NCI-H1105 (cell line): ENCODE measurements at regions not wholly inside any gene's neighbourhood (a gene's known extent, or its start where the extent isn't known, plus 50 kb on each side); places are given as distances from the start of the nearest gene placed in this dataset.

Source experiments
- DNase-seq: peaks from one replicate; lab custom pipeline; 2025; lab: John Stamatoyannopoulos, UW

DNA sequence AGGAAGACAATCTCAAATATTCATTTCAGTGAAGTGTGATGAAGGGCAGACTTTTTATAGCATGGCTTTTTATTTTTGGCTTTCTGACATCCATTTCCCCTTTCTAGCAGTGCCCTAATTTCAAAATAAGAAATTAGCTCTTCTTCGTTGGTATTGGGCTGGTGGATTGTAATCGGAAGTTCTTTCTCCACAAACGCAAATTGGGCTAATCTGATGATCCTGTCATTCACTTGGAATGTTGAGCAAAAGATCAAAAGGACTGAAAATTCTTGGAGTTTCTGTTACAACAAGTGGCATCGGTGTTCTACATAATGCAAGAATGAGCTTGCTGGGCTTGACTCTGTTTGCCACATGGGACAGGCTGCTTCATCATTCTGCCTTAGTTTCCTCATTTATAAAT, 1182.8 kb downstream of the FLRT2 start:
- no peak for DNase-seq

DNA sequence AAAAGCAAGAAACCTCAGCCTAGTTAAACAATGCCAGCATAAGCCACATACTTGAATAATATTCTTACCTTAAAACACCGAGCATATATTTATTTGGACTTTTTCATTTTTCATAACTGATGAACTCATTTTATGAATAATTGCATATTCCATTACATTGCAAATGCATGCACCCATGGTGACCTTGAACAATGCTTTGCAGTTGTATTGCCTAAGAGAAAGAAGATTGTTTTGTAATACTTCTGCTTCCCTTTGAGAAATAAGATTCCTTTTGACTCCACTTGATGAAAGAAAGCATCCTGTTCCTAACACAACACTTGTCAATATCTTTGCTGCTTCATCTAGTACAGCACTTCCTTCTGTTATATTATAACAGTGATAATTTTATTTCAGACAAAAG, 1182.2 kb downstream of the FLRT2 start:
- DNase-seq = no peak

DNA sequence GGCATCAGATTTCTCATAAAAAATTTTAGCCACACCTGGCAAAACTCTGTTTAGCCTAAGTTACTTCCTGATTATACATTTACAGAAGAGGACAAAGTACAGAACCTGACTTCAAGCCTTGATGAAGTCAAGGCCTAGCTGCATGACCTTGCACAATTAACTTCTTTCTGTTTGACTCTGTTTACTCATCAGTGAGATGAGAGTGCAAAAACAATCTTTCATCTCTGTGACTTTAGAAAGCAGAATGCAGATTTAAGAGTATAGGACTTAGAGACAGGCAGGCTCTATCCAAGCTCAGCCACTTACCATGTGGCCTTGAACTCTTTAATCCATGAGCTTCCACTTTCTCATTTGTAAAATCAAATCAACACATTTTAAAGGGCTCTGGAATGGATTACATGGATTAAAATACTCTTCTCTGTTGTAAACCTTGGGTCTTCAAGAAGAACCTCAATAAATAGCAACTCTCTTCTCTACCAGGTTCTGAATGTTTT, 1178.9 kb downstream of the FLRT2 start:
- DNase-seq = no peak

DNA sequence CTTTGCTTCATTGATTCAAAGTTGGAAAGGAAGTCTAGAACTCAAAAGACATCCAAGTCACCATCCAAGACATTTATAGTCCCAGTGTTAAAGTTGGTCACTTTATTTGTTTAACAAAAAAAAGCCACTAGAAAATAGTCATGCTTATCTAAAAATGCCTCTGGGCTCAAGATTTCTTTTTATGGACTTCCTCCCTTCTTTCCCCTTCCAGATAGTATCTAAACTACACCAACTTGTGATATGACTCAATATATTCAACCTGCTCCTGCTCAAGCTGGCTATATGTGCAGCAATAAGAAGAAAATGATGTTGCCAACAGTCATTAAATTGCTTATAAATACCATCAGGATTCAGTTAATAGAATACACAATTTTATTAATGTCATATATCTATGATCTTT, 1177.1 kb downstream of the FLRT2 start:
- DNase-seq = no peak

DNA sequence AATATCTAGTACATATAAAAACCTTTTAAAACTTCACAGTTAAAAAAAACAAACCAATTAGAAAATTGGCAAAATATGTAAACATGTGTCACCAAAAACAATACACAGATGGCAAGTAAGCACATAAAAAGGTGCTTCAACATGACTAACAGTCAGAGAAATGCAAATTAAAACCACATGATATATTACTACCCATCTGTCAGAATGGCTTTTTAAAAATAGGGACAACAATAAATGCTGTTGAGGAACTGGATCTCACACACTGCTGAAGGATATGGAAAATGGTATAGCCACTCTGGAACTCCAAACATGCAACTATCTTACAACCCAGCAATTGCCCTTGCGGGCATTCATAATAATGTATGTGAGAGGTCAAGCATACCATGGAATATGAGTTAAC, 1153.6 kb downstream of the FLRT2 start:
- DNase-seq = no peak

DNA sequence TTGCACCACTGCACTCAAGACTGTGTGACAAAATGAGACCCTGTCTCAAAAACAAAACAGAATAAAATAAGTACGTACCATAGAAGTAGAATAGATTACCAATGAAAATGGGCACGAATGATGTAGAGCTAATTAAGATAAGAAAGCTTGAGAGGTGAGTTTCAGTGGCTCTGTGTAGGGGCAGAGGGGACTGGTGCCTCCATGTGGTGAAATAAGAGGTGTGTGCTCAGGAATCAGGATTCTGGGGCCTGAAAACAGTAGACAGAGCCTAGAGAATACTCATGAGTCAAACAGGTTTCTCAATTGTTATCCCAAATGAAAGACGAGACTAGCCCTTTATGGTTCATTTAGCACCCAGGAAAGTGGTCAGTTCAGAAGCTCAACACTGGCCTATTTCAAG, 1145.1 kb downstream of the FLRT2 start:
- no peak for DNase-seq

DNA sequence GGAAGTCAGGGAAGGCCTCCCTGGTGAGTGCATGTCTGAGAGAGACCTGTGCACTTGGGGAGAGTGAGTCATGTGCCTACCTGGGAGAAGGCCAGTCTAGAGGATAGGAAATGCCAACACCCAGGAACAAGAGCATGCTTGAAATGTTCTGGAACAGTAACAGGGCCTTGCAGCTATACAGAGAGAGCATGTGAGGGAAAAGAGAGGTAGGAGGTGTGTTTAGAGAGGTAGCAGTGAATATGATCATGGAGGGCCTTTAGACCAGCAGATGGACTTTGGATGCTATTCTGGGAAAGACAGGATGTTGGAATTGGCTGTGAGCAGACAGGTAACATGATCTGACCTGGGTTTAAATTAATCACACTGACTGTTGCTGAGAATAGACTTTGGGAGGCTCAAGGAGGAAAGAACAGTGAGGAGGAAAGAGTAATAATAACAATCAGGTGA, 1143.6 kb downstream of the FLRT2 start:
- no peak for DNase-seq

DNA sequence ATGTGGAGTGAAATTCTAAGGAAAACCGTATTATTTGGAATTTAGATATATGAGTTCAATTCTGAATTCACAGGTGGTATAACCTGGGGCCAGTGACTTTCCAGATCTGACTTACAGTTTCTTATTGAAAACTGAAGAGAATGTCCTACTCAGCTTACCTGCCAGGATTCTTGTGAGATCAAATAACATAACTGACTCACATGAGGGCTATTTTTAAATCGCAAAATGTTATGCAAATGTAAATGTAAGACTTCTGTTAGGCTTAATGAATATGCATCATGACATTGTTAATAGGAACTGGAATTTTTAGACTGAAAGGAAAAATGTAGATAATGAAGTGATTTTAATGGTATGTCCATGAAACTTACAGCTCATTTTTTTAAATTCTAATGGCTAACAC, 1142.1 kb downstream of the FLRT2 start:
- no peak for DNase-seq

DNA sequence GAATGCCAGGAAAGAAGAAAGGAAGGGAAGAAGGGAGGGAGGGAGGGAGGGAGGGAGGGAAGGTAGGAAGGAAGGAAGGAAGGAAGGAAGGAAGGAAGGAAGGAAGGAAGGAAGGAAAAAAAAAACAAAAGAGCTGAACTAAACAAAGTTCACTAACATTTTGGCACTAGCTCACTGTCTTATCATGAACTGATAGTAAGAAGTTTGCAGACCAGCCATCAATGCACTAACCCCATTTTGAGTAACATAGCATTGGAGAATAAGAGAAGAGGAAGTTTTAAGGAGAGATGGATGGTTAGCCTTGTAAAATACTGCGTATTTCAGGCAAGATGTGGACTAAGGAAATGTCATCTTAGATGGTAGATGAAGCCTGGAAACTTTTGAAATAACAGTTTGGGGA, 1136.0 kb downstream of the FLRT2 start:
- no peak for DNase-seq

DNA sequence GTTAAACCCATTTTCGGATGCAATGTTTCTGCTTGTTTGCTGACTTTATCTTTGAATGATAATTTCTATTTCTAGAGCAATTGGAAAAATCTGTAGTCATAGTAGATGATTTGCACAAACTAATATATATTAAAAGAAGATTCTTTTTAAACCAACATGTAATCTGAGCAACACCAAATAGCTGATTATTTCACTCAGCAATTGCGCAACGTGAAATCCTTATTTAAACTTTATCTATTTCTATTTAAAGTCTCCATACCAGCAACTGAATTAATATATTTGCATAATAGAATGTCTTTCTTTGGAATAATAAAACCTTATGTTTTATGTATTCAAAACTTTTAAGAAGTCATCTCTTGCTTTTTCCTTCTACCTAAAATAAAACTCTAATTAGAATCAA, 1132.4 kb downstream of the FLRT2 start:
- DNase-seq = no peak

DNA sequence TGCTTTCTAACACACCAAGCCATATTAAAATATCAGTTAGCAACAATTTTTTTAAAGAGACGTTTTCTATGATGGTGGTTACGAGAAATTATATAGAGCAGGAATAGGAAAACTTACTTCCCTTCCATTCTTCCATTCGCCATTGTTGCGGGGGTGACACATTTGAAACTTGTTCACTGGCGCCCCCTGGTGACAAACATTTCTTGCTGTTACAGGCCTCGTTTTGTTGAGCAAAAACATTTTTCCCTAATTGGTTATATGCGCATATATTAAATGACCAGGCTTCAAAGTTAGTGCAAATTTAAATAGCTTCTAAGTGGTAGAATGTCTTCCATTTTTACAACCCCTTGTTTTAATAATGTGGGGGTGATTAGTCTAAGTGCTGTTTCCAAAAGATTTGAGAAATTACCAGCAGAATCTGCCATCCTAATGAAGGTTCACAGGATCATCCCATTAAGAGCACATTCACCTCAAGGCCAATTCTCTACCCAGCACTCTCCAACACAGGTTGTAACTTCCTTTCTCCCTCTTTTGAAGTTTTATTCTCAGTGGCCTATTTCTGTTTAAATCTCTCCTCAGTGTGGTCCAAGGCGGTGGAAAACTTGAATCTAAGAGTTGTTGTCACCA, 1124.7 kb downstream of the FLRT2 start:
- no peak for DNase-seq

DNA sequence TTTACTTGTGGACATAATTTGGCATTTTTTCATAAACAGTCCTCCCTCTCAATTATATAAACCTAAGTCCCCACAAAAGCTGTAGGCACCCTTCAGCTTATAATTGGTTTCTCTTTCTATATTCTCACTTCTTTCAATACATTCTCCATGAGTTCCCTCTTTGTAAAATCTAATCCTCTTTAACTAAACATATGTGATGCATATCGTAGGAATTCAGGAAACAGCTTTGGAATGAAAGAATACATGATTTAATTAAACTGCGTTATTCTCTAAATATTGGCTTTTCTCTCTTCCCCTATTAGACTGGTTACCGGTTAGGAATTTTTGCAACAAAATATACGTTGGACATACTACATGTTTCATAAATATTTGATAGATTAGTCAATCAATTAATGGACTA, 1122.6 kb downstream of the FLRT2 start:
- no peak for DNase-seq

DNA sequence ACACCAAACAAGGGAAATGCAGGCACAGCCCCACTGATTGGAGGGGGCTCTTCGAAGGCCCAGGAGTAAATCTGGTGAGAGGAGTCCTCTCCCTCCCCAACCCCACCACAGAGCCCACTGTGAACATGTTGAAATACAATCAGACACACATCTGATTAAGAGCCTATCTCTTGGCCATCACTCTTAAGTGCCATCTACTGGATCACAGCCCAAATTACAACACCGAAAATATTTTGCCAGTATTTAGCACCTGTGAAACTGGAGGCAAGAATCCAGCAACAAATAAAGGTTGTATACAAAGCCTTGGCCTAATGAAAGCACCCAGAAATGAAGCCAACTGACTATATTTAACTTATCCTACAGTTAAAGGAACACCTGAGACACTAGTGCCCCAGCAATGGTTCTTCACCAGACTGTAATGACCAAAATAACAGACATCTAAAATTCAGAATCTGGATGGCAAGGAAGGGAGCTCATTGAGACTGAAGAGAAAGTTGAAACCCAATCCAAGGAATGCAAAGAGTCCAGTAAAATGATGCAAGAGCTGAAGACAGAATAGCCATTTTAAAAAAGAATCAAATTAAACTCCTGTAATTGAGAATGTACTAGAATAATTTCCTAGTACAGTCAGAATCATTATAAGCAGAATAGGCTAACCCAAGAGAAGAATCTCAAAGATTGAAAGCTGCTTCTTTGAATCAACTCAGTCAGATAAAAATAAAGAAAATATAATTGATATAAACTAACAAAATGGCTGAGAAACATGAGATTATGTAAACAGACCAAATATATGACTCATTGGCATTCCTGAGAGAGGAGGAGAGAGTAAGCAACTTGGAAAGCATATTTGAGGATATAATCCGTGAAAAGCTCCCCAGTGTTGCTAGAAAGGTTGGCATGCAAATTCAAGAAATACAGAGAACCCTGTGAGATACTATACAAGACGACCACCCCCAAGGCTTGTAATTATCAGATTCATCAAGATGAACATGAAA, 1117.0 kb downstream of the FLRT2 start:
- no peak for DNase-seq

DNA sequence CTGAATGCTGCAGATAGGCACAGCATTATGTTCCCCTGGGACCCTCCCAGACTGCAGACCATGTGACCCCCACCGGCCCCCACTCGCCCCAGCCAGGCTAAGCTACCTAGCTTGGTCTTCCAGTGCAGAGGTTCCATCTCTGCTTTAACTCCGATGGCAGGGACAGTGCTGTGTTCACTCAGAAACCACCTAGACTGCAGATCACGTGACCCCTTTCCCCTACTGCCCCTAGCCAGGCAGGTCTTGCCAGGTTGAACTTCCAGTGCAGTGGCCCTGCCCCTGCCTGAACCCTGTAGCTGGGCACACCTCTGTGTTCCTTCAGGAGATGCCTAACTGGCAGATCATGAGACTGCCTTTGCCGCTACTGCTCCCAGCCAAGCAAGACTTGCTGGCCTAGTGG, 1116.2 kb downstream of the FLRT2 start:
- DNase-seq = no peak

DNA sequence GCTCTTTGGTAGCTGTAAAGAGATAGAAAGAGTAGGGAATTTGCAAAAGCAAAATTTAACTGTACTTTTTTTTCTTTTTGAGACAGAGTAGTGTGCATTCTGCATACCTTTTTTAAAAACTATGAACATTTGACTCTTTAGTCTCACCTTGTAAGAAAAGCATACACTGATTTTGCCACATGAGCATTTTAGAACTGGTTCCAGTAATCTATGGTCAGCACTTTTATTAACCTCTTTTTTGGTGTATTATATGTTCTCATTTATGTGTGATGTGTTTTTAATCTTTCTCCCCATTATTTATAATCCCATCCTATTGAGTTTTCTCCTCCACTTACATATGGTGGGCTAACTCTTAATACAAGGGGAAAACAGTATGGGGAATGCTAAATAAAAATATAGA, 1111.4 kb downstream of the FLRT2 start:
- DNase-seq = no peak

DNA sequence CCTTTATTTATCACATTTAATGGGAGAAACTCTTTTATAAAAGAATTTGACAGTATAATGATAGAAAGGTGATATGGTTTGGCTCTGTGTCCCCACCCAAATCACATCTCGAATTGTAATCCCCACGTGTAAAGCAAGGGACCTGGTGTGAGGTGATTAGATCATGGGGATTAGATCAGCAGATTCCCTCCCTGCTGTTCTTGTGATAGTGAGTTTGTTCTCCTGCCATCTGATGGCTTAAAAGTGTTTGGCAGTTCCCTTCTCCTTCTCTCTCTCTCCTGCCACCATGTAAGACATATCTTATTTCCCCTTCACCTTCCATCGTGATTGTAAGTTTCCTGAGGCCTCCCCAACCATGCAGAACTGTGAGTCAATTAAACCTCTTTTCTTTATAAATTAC, 1110.3 kb downstream of the FLRT2 start:
- DNase-seq = no peak

DNA sequence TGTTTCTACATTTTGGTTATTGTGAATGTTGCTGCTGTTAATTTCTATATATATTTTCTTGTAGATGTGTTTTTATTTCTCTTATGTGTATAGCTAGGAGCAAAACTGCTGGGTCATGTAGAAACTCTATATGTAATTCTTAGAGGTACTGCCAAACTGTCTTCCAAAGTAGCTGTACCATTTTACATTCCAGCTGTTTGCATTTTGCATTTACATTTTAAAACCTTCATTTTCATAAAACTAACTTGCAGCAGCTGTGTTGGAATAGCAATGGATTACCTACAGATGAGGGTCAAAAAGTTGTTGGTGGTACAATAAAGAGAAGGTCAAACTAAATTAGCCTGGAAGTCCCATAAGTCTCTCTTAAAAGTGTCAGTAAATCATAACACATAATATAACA, 1109.7 kb downstream of the FLRT2 start:
- no peak for DNase-seq

DNA sequence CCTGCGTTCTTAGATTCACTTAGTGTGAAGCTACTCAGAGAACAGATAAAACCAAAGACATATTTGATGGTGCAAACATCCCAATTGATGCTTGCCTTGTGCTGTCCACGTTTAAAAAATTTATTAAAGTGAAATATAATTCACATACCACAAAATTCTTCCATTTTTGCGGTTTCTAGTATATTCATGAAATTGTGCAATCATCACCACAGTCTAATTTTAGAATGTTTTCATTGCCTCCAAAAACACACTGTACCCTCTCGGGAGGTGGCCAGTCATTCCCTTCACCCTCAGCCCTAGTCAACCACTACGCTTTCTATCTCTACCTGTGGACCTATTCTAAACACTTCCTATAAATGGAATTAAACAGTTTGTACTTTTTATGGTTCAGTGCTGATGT, 1109.2 kb downstream of the FLRT2 start:
- DNase-seq = no peak

DNA sequence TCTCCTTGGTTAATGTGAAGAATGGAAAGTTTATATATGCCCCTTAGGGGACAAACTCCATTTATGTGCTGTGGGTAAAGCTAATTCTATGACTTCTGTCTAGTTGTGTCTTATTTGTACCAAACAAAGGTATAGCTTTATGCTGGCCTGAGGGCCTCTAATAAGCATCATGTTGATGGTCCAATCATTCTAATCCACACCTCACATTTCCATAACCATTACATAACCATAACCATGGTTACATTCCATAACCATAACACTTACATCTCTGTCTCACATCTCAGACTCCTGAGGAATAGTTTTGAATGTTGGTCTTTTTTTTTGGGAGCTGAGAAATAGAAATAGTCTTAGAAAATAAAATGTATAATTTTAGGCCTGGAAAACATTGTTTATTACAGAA, 1097.1 kb downstream of the FLRT2 start:
- no peak for DNase-seq

DNA sequence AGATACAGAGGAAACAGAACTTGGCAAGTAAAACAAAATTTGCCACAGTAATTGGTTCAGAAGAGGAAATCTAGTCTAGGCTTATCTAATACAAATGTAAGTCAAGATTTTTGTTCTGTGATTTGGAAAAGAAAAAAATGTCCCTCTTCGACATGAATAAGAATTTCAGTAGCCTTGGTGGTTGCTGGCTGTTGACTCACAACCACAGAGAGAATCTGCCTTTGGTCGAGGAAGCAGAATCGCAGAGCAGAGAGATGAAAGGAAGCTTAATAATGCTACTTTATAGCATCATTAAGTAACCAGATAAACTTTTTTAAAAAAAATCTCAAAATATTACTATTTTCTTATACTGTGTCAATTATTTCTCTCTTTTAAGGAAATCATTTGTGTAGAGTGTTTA, 1096.6 kb downstream of the FLRT2 start:
- DNase-seq = no peak

DNA sequence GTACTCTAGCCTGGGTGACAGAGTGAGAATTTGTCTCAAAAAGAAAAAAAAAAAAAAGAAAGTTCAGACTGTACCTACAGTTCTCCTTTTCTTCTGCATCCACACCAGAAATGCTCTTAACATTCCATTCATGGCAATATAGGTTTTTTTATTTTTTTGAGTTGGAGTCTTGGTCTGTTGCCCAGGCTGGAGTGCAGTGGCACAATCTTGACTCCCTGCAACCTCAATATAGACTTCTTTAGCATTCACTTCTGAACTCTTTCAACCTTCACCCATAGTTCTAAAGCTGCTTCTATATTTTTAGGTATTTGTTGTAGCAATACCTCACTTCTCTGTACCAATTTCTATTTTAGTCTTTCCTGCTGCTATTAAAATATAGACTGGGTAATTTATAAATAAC, 1095.7 kb downstream of the FLRT2 start:
- DNase-seq = no peak

DNA sequence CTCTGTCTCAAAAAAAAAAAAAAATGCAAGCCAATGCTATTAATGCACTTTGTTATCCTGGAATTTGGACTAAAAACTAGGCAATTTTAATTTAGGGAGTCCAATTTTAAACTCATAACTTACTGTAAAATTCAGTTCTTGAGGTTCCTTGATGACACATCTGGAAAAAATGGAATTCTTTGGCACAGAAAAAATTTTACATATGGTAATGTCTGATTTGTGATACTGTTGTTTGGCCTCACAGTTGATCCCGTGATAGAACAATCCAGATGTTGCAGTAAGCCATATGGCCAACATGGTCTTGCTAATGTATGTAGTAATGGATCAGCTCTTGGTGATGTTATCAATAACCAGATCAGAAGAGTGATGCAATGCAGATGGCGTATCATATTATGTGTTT, 1089.8 kb downstream of the FLRT2 start:
- no peak for DNase-seq

DNA sequence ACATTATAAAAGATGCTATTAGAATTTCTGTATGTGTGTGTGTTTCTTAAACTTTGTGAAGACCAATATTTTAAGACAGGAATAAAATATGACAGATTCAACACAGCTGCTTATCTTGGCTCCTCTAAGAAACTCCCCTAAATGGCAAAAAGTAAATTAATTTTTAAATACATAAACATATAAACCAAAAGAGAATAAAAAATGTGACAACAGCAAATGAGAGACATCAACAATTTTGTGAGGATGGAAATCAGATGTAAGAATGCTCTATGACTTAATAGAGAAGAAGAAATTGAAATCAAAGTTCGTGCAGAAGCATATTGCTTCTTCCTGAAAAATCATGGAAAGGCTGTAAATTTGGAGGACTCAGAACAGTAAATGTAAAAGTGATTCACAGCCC, 1083.8 kb downstream of the FLRT2 start:
- no peak for DNase-seq
